ENCODE measurements at regions not wholly inside any gene's neighbourhood (a gene's known extent, or its start where the extent isn't known, plus 50 kb on each side); places are given as distances from the start of the nearest gene placed in this dataset.

DNA sequence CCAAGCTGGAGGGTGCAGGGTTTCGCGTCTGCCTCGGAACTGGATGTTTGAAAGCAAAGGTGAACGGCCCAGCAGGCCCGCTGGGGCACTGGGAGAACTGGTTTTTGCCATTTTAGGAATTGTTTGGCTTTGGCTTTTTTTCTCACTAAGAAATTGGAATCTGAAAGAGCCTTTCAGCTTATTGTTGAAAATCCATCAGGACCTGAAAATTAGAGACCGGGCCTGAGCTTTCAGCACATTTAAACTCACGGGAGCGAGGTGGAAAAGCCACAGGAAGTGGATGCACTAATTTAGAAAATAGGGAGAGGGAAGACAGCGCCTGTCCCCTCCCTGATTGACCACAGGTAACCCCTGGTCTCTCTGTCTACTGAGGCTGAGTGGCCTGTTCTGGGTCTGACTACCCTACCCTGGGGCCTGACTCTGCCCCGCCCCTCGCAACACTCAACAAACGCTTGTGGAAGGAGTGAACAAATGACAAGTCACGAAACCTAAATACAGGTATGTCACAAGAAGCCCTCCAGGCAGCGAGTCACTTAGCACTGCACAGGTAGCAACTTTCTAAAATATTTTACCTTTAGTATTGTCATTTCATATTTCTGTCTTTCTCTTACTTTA, 100.3 kb upstream of the MBOAT2 start:
- H3K27ac ChIP-seq = no peak overlapping the region
- intact Hi-C loops (cut with DNase I) = no loop called here

DNA sequence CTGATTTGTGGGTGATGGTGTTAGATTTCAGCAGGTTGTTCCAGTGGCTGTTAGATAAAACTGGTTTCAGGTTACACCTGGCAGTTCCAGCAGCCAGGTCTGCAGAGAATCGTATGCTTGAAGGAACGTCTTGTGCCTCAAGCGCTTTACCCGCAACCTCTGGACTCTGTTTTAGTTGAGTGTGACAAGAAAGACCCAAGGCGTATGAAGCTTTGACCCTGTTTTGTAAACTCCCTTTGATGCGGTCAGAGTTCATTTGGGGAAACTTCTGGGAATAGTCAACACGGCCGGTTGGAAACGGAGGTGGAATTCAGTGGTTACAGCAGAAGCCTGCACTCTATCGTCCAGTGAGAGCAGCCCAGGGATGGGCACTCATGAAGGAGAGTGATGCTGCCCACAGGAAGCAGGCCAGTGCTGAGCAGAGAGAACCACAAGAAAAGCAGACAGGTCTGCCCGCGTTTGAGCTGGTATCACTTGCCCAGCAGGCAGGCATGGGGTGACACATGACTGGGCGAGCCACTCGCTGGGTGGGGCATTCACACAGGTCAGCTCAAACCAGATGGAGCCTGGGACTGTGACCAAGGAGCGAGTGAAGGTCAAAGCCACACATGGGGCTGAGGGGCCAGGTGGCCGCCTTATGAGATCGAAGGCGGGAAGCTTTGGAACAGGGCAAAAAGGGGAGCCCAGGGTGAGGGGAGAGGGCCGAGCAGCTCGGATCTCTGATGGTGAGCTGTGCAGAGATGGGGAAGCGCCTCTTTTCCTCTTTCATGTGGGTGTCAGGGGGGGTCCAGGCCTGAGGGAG, 99.6 kb upstream of the MBOAT2 start:
- no peak overlapping the region for H3K27ac ChIP-seq
- WGBS, 2 donors = 53 to 54% methylated on average over 19 to 21 of the region's 21 CpGs
- H3K4me1 ChIP-seq = no peaks in the 10 kb centered on the region
- H3K36me3 ChIP-seq = no peaks in the 10 kb centered on the region
- H3K4me3 ChIP-seq = no peak overlapping the region
- H3K9me3 ChIP-seq = no peaks in the 10 kb centered on the region
- TF ChIP-seq, protein P1, sequence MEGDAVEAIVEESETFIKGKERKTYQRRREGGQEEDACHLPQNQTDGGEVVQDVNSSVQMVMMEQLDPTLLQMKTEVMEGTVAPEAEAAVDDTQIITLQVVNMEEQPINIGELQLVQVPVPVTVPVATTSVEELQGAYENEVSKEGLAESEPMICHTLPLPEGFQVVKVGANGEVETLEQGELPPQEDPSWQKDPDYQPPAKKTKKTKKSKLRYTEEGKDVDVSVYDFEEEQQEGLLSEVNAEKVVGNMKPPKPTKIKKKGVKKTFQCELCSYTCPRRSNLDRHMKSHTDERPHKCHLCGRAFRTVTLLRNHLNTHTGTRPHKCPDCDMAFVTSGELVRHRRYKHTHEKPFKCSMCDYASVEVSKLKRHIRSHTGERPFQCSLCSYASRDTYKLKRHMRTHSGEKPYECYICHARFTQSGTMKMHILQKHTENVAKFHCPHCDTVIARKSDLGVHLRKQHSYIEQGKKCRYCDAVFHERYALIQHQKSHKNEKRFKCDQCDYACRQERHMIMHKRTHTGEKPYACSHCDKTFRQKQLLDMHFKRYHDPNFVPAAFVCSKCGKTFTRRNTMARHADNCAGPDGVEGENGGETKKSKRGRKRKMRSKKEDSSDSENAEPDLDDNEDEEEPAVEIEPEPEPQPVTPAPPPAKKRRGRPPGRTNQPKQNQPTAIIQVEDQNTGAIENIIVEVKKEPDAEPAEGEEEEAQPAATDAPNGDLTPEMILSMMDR (IDR thresholded peaks at IDR 0.05) = no peak
- intact Hi-C loops (cut with DNase I) = no loop called here
- FAIRE-seq = no peak
- peak in 3 of 4 donors; percentile 43 to 65 (median 62) for ATAC-seq
- H3K27me3 ChIP-seq = no peaks in the 10 kb centered on the region
- no peak for DNase-seq

More for the DNA sequence above, 100.3 kb upstream of the MBOAT2 start:
- H3K27me3 ChIP-seq = no peaks in the 10 kb centered on the region
- no peaks in the 10 kb centered on the region for H3K36me3 ChIP-seq
- DNase-seq (no peak), ATAC-seq (no peak), FAIRE-seq (no peak)
- H3K9me3 ChIP-seq = no peaks in the 10 kb centered on the region
- H3K4me1 ChIP-seq = no peaks in the 10 kb centered on the region
- no peak overlapping the region for H3K4me3 ChIP-seq
- WGBS, 2 donors = 92 to 94% methylated on average over 14 of the region's 14 CpGs
- TF ChIP-seq, protein P1 (IDR thresholded peaks at IDR 0.05) = no peak

DNA sequence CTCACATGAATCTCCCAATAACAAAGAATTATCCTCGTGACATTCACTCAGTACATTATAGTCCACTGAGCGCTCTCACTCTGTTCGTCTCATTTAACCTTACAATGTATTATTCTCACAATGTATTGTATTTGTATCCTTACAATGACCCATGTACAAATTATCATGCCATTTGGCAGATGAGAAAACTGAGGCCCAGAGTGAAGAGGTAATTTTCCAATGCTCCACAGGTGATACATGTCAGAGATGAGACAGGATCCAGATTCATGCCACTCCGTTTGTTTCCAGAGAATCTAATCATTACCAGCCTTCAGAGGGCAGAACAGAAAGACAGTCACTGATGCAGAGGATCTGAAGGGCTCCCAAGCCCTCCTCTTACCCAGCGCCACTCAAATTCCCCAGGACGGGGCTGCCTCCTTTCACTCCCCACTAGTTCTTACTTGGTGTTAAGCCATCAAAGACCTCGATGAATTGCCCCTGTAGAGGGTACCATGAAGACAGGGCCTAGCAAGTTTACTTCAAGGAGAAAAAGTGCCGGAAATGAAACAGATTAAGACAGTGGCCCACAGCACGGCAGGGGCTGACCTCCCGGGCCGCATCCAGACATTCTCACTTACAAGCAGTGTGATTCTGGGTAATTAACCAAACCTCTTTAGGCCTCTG, 98.4 kb upstream of the MBOAT2 start:
- 76 to 92% methylated on average over 11 of the region's 11 CpGs for WGBS, 2 donors
- H3K27ac ChIP-seq = no peak overlapping the region

DNA sequence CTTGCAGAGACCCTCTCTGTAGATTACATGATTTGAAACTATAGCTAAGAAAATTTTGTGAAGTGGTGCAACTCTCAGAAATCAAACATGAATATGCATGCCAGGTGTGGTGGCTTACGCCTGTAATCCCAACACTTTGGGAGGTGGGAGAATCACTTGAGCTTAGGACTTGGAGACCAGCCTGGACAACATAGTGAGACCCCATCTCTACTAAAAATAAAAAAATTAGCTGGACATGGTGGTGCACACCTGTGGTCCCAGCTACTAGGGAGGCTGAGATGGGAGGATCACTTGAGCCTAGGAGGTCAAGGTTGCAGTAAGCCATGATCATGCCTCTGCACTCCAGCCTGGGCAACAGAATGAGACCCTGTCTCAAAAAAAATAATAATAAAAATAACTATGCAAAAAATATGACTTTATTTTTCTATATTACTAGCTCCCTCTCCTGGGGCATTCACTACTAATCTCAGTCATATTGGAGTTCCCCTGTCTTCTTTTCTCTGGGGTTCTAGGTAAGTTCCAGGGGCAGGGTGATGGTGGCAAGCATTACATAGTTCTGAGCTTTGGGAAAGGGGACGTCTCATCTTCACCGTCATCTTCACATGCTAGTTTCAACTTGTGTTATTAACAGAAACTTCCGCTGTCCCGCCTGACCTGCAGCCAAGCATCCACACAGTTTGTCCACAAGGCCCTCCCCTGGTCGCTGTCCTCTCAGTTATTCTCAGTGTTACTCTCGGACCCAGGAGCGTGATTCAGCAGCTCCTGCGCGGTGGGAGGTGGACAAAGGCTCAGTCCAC, 96.8 kb upstream of the MBOAT2 start:
- H3K9me3 ChIP-seq = no peaks in the 10 kb centered on the region
- no peak for FAIRE-seq
- WGBS, 2 donors = 85 to 96% methylated on average over 10 of the region's 10 CpGs
- no peaks in the 10 kb centered on the region for H3K36me3 ChIP-seq
- H3K27me3 ChIP-seq = no peaks in the 10 kb centered on the region
- H3K27ac ChIP-seq = no peak overlapping the region
- ATAC-seq = no peak
- H3K4me1 ChIP-seq = no peaks in the 10 kb centered on the region
- TF ChIP-seq, protein P1 (IDR thresholded peaks at IDR 0.05) = no peak
- H3K4me3 ChIP-seq = no peak overlapping the region
- intact Hi-C loops (cut with DNase I) = no loop called here
- DNase-seq = no peak

More for the DNA sequence above, 98.4 kb upstream of the MBOAT2 start:
- Histone ChIP-seq H3K4me1 (no peaks in the 10 kb centered on the region), H3K27me3 (no peaks in the 10 kb centered on the region), H3K4me3 (no peak overlapping the region), H3K9me3 (no peaks in the 10 kb centered on the region), H3K36me3 (no peaks in the 10 kb centered on the region)
- no peak for FAIRE-seq
- ATAC-seq = no peak
- TF ChIP-seq, protein P1 (IDR thresholded peaks at IDR 0.05) = no peak
- intact Hi-C loops (cut with DNase I) = no loop called here
- no peak for DNase-seq

All from pancreas (tissue), 10 donors.